WTC11 (cell line): ENCODE measurements at regions not wholly inside any gene's neighbourhood (a gene's known extent, or its start where the extent isn't known, plus 50 kb on each side); places are given as distances from the start of the nearest gene placed in this dataset.
"Not testable (repeated sequence)": the region's sequence is repeated elsewhere in the genome, so short reads cannot be mapped to it uniquely, and the experiment has no call there.

Source experiments
- ATAC-seq: fragments of 200-7000 bp; cut with Tn5 transposase; 2 replicates; pipeline ENCODE4 v1.10.0; 2021; ENCODE audit warnings: mild to moderate bottlenecking, moderate library complexity
- CTCF ChIA-PET: fragments of 300-600 bp; sonication (Branson Sonifier 250); formaldehyde crosslinking; loops from one replicate; lab custom pipeline; 2021; ENCODE audit warnings: antibody characterized with exemption; lab: Charles Lee
- POLR2A ChIA-PET: fragments of 350-600 bp; sonication (Branson Sonifier 250); formaldehyde crosslinking; loops from one replicate; lab custom pipeline; 2021; ENCODE audit warnings: antibody characterized with exemption; lab: Charles Lee
- DNase-seq: peaks from one replicate; pipeline ENCODE4 v3.0.0; 2021; ENCODE audit warnings: low spot score
- H3K27ac Mint-ChIP-seq: 2 replicates; pipeline ENCODE4 v1.8.0; 2021; ENCODE audit warnings: mixed read lengths
- H3K27me3 Mint-ChIP-seq: 2 replicates; pipeline ENCODE4 v1.8.0; 2021; ENCODE audit warnings: low read depth, mild to moderate bottlenecking, moderate library complexity, mixed read lengths
- H3K36me3 Mint-ChIP-seq: 2 replicates; pipeline ENCODE4 v1.8.0; 2021; ENCODE audit warnings: mixed read lengths
- H3K4me1 Mint-ChIP-seq: 2 replicates; pipeline ENCODE4 v1.8.0; 2022; ENCODE audit warnings: mixed read lengths
- H3K4me3 Mint-ChIP-seq: 2 replicates; pipeline ENCODE4 v1.8.0; 2021; ENCODE audit warnings: mild to moderate bottlenecking, moderate library complexity, mixed read lengths
- H3K9me3 Mint-ChIP-seq: 2 replicates; pipeline ENCODE4 v1.8.0; 2021; ENCODE audit warnings: mixed read lengths
- AFF4 ChIP-seq: sonication (generic); formaldehyde crosslinking; IDR thresholded peaks from 2 replicates; pipeline ENCODE4 v1.8.1; 2023; ENCODE audit warnings: mild to moderate bottlenecking, missing genetic modification reagents, borderline replicate concordance
- ATF1 ChIP-seq: sonication (generic); formaldehyde crosslinking; IDR thresholded peaks from 2 replicates; pipeline ENCODE4 v1.8.1; 2023; ENCODE audit warnings: mild to moderate bottlenecking, moderate library complexity, missing genetic modification reagents
- CBFB ChIP-seq: sonication (generic); formaldehyde crosslinking; IDR thresholded peaks from 2 replicates; pipeline ENCODE4 v1.8.1; 2022; ENCODE audit warnings: mild to moderate bottlenecking, low read depth, missing genetic modification reagents
- CREB1 ChIP-seq: sonication (generic); formaldehyde crosslinking; IDR thresholded peaks from 2 replicates; pipeline ENCODE4 v1.8.0; 2023; ENCODE audit warnings: mild to moderate bottlenecking, missing genetic modification reagents
- FOXP1 ChIP-seq: sonication (generic); formaldehyde crosslinking; IDR thresholded peaks from 2 replicates; pipeline ENCODE4 v1.8.0; 2022; ENCODE audit warnings: missing genetic modification reagents, mild to moderate bottlenecking, moderate library complexity, borderline replicate concordance
- GABPB1 ChIP-seq: sonication (generic); formaldehyde crosslinking; IDR thresholded peaks from 2 replicates; pipeline ENCODE4 v1.8.1; 2023; ENCODE audit warnings: mild to moderate bottlenecking, missing genetic modification reagents
- GTF2I ChIP-seq: fragments of 250-450 bp; sonication (Bioruptor Pico); conservative IDR thresholded peaks from 2 replicates; pipeline ENCODE4 v1.4.0; 2021; ENCODE audit warnings: mild to moderate bottlenecking
- JUN ChIP-seq: sonication (generic); formaldehyde crosslinking; IDR thresholded peaks from 2 replicates; pipeline ENCODE4 v1.8.0; 2023; ENCODE audit warnings: mild to moderate bottlenecking, missing genetic modification reagents
- NR2C2 ChIP-seq: sonication (generic); formaldehyde crosslinking; IDR thresholded peaks from 2 replicates; pipeline ENCODE4 v1.8.0; 2022; ENCODE audit warnings: mild to moderate bottlenecking, missing genetic modification reagents
- NR3C1 ChIP-seq: sonication (generic); formaldehyde crosslinking; conservative IDR thresholded peaks from 2 replicates; pipeline ENCODE4 v1.8.1; 2023; ENCODE audit warnings: low read depth, mild to moderate bottlenecking, missing genetic modification reagents
- PRDM15 ChIP-seq: sonication (generic); formaldehyde crosslinking; IDR thresholded peaks from 2 replicates; pipeline ENCODE4 v1.8.0; 2022; ENCODE audit warnings: missing genetic modification reagents
- ZBTB21 ChIP-seq: sonication (generic); formaldehyde crosslinking; IDR thresholded peaks from 2 replicates; pipeline ENCODE4 v1.8.1; 2023; ENCODE audit warnings: mild to moderate bottlenecking, missing genetic modification reagents, borderline replicate concordance
- ZNF138 ChIP-seq: sonication (generic); formaldehyde crosslinking; conservative IDR thresholded peaks from 2 replicates; pipeline ENCODE4 v1.8.1; 2022; ENCODE audit warnings: mild to moderate bottlenecking, moderate library complexity, missing genetic modification reagents
- ZNF219 ChIP-seq: sonication (generic); formaldehyde crosslinking; IDR thresholded peaks from 2 replicates; pipeline ENCODE4 v1.8.0; 2023; ENCODE audit warnings: missing genetic modification reagents, mild to moderate bottlenecking, borderline replicate concordance
- ZNF263 ChIP-seq: sonication (generic); formaldehyde crosslinking; IDR thresholded peaks from 2 replicates; pipeline ENCODE4 v1.8.1; 2022; ENCODE audit warnings: low read depth, mild to moderate bottlenecking, moderate library complexity, missing genetic modification reagents
- ZNF317 ChIP-seq: sonication (generic); formaldehyde crosslinking; IDR thresholded peaks from 2 replicates; pipeline ENCODE4 v1.8.1; 2023; ENCODE audit warnings: low read depth, mild to moderate bottlenecking, moderate library complexity, missing genetic modification reagents, borderline replicate concordance
- TF ChIP-seq, protein P1 (sequence below): sonication (generic); formaldehyde crosslinking; IDR thresholded peaks from 2 replicates; pipeline ENCODE4 v1.8.1; 2022; ENCODE audit warnings: mild to moderate bottlenecking, missing genetic modification reagents, moderate library complexity, borderline replicate concordance
- TF ChIP-seq, protein P2 (sequence below): fragments of 250-450 bp; sonication (Bioruptor Pico); IDR thresholded peaks from 2 replicates; pipeline ENCODE4 v1.8.0; 2021; ENCODE audit warnings: mild to moderate bottlenecking
- TF ChIP-seq, protein P3 (sequence below): sonication (generic); formaldehyde crosslinking; IDR thresholded peaks from 2 replicates; pipeline ENCODE4 v1.8.1; 2023; ENCODE audit warnings: mild to moderate bottlenecking, missing genetic modification reagents, moderate library complexity

- TF ChIP-seq JUN (CRISPR knock-in tag) (no peak), CREB1 (CRISPR knock-in tag) (no peak), GABPB1 (CRISPR knock-in tag) (no peak), GTF2I (CRISPR knock-in tag) (no peak), ZNF219 (CRISPR knock-in tag) (no peak), ZNF263 (no peak)
- Mint-ChIP-seq H3K27ac (no peak overlapping the region), H3K36me3 (no peaks in the 10 kb centered on the region), H3K4me1 (peaks cover 6% of the 10 kb centered on the region), H3K27me3 (no peaks in the 10 kb centered on the region), H3K4me3 (no peak overlapping the region), H3K9me3 (no peaks in the 10 kb centered on the region)
- ChIA-PET POLR2A (no interaction called here), CTCF (no interaction called here)
- no peak for ATAC-seq
- no peak for DNase-seq
Measured at GRCh38 chr5:126284977-126285696, 138.1 kb upstream of the GRAMD2B start.

DNA sequence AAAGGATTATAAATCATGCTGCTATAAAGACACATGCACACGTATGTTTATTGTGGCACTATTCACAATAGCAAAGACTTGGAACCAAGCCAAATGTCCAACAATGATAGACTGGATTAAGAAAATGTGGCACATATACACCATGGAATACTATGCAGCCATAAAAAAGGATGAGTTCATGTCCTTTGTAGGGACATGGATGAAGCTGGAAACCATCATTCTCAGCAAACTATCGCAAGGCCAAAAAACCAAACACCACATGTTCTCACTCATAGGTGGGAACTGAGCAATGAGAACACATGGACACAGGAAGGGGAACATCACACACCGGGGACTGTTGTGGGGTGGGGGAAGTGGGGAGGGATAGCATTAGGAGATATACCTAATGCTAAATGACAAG lies 127.1 kb upstream of the GRAMD2B start:
- H3K27me3 Mint-ChIP-seq, H3K36me3 Mint-ChIP-seq, H3K4me1 Mint-ChIP-seq, CTCF ChIA-PET, DNase-seq, ATAC-seq, POLR2A ChIA-PET, H3K27ac Mint-ChIP-seq, H3K4me3 Mint-ChIP-seq, H3K9me3 Mint-ChIP-seq: not testable (repeated sequence)

- no peaks in the 10 kb centered on the region for H3K4me1 Mint-ChIP-seq
- H3K4me3 Mint-ChIP-seq, result no peak overlapping the region
- TF ChIP-seq FOXP1 (CRISPR knock-in tag), result no peak
- TF ChIP-seq ZNF263, result no peak
- no peak for TF ChIP-seq ZNF219 (CRISPR knock-in tag)
- TF ChIP-seq CBFB (CRISPR knock-in tag), result no peak
- no peak for TF ChIP-seq NR3C1 (CRISPR knock-in tag)
- no peak for TF ChIP-seq NR2C2 (CRISPR knock-in tag)
- TF ChIP-seq ZNF138 (CRISPR knock-in tag), result no peak
- no peak for TF ChIP-seq ZNF317
- TF ChIP-seq, protein P1, sequence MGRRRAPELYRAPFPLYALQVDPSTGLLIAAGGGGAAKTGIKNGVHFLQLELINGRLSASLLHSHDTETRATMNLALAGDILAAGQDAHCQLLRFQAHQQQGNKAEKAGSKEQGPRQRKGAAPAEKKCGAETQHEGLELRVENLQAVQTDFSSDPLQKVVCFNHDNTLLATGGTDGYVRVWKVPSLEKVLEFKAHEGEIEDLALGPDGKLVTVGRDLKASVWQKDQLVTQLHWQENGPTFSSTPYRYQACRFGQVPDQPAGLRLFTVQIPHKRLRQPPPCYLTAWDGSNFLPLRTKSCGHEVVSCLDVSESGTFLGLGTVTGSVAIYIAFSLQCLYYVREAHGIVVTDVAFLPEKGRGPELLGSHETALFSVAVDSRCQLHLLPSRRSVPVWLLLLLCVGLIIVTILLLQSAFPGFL (CRISPR knock-in tag), result no peak
- TF ChIP-seq ZBTB21 (CRISPR knock-in tag), result no peak
- no peak for TF ChIP-seq PRDM15 (CRISPR knock-in tag)
- no peak for TF ChIP-seq ATF1 (CRISPR knock-in tag)
- TF ChIP-seq, protein P2, sequence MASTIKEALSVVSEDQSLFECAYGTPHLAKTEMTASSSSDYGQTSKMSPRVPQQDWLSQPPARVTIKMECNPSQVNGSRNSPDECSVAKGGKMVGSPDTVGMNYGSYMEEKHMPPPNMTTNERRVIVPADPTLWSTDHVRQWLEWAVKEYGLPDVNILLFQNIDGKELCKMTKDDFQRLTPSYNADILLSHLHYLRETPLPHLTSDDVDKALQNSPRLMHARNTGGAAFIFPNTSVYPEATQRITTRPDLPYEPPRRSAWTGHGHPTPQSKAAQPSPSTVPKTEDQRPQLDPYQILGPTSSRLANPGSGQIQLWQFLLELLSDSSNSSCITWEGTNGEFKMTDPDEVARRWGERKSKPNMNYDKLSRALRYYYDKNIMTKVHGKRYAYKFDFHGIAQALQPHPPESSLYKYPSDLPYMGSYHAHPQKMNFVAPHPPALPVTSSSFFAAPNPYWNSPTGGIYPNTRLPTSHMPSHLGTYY (CRISPR knock-in tag), result no peak
- TF ChIP-seq AFF4 (CRISPR knock-in tag), result no peak
- TF ChIP-seq, protein P3, sequence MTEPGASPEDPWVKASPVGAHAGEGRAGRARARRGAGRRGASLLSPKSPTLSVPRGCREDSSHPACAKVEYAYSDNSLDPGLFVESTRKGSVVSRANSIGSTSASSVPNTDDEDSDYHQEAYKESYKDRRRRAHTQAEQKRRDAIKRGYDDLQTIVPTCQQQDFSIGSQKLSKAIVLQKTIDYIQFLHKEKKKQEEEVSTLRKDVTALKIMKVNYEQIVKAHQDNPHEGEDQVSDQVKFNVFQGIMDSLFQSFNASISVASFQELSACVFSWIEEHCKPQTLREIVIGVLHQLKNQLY, result no peak
- TF ChIP-seq, all 79 proteins: peak for 0
- ChIA-PET POLR2A (no interaction called here), CTCF (interaction anchor here (0.6 to 1.4 kb wide), 3 partner anchors 65 to 1217 kb away, joined by 3 to 4 read pairs (median 3); no protein-coding TSS in a partner anchor)
- H3K27me3 Mint-ChIP-seq, result no peaks in the 10 kb centered on the region; the same call in 1 of the 2 replicates
- no peak for DNase-seq
- peaks cover 5% of the 10 kb centered on the region for H3K36me3 Mint-ChIP-seq
- no peak for ATAC-seq
- H3K27ac Mint-ChIP-seq, result no peak overlapping the region
- H3K9me3 Mint-ChIP-seq, result peaks cover 21% of the 10 kb centered on the region
Measured at GRCh38 chr5:126300293-126300692, 122.9 kb upstream of the GRAMD2B start.
